GM18520 (cell line): ENCODE measurements at regions not wholly inside any gene's neighbourhood (a gene's known extent, or its start where the extent isn't known, plus 50 kb on each side); places are given as distances from the start of the nearest gene placed in this dataset.
"Not testable (repeated sequence)": the region's sequence is repeated elsewhere in the genome, so short reads cannot be mapped to it uniquely, and the experiment has no call there.

ENCODE experiments used
- ATAC-seq: cut with Tn5 transposase; IDR thresholded peaks from one replicate; pipeline ENCODE4 v1.9.1; 2021; ENCODE audit not compliant: unreplicated experiment

GRCh38 chr18:41899535-41899934 lies 55.5 kb upstream of the PIK3C3 start:
- no peak for ATAC-seq

GRCh38 chr18:41893432-41893831 lies 61.6 kb upstream of the PIK3C3 start:
- no peak for ATAC-seq

GRCh38 chr18:41887100-41887499 lies 67.9 kb upstream of the PIK3C3 start:
- no peak for ATAC-seq

- ATAC-seq, result no peak
Measured at GRCh38 chr18:41886126-41886807, 68.8 kb upstream of the PIK3C3 start.

GRCh38 chr18:41881285-41881684 lies 73.7 kb upstream of the PIK3C3 start:
- no peak for ATAC-seq

GRCh38 chr18:41879256-41879655 lies 75.8 kb upstream of the PIK3C3 start:
- no peak for ATAC-seq

- ATAC-seq, result no peak
Measured at GRCh38 chr18:41875094-41875780, 79.8 kb upstream of the PIK3C3 start.

- no peak for ATAC-seq
Measured at GRCh38 chr18:41873730-41874129, 81.3 kb upstream of the PIK3C3 start.

- ATAC-seq, result no peak
Measured at GRCh38 chr18:41872206-41872605, 82.8 kb upstream of the PIK3C3 start.

- no peak for ATAC-seq
Measured at GRCh38 chr18:41871229-41872000, 83.6 kb upstream of the PIK3C3 start.

GRCh38 chr18:41870817-41871216 lies 84.2 kb upstream of the PIK3C3 start:
- ATAC-seq, result no peak

- no peak for ATAC-seq
Measured at GRCh38 chr18:41870191-41870590, 84.8 kb upstream of the PIK3C3 start.

- ATAC-seq, result not testable (repeated sequence)
Measured at GRCh38 chr18:41865796-41866195, 89.2 kb upstream of the PIK3C3 start.

GRCh38 chr18:41864216-41864615 lies 90.8 kb upstream of the PIK3C3 start:
- ATAC-seq, result no peak

GRCh38 chr18:41862921-41863320 lies 92.1 kb upstream of the PIK3C3 start:
- ATAC-seq, result no peak

GRCh38 chr18:41860987-41861386 lies 94.0 kb upstream of the PIK3C3 start:
- ATAC-seq, result no peak

GRCh38 chr18:41858761-41859555 lies 96.1 kb upstream of the PIK3C3 start:
- ATAC-seq, result no peak

- no peak for ATAC-seq
Measured at GRCh38 chr18:41853280-41853679, 101.8 kb upstream of the PIK3C3 start.

GRCh38 chr18:41850781-41851180 lies 104.3 kb upstream of the PIK3C3 start:
- ATAC-seq, result no peak

- no peak for ATAC-seq
Measured at GRCh38 chr18:41849632-41850031, 105.4 kb upstream of the PIK3C3 start.

- no peak for ATAC-seq
Measured at GRCh38 chr18:41845563-41845962, 109.5 kb upstream of the PIK3C3 start.
